Astrocyte (in vitro differentiated cells and primary cell): ENCODE measurements at regions not wholly inside any gene's neighbourhood (a gene's known extent, or its start where the extent isn't known, plus 50 kb on each side); places are given as distances from the start of the nearest gene placed in this dataset.
A peak's percentile ranks its signal among the peaks of the same experiment; 100 is the strongest.

ENCODE experiments used
- DNase-seq: peaks from one replicate; pipeline ENCODE4 v3.0.0-alpha.2; 2010; ENCODE audit warnings: low read depth
- FAIRE-seq: peaks from 2 replicates; lab custom pipeline; 2011; peaks lifted over from hg19 to GRCh38; lab: Jason Lieb, UNC
- H2AFZ ChIP-seq: 2 replicates; pipeline ENCODE4 v1.6.0; 2012; ENCODE audit warnings: low read depth, low read length, inconsistent platforms
- H3K27ac ChIP-seq: 2 replicates; pipeline ENCODE4 v1.5.1; 2011; ENCODE audit warnings: low read depth, low read length, inconsistent platforms
- H3K27me3 ChIP-seq: 2 replicates; pipeline ENCODE4 v1.6.0; 2011; ENCODE audit warnings: low read length, inconsistent platforms; ENCODE audit not compliant: insufficient read depth
- H3K36me3 ChIP-seq: 2 replicates; pipeline ENCODE4 v1.5.1; 2011; ENCODE audit warnings: low read length, inconsistent platforms; ENCODE audit not compliant: insufficient read depth
- H3K4me1 ChIP-seq: 2 replicates; pipeline ENCODE4 v1.5.1; 2011; ENCODE audit warnings: low read length, inconsistent platforms; ENCODE audit not compliant: insufficient read depth
- H3K4me2 ChIP-seq: 2 replicates; pipeline ENCODE4 v1.6.0; 2012; ENCODE audit warnings: low read length, inconsistent platforms
- H3K4me3 ChIP-seq: 2 replicates; pipeline ENCODE4 v1.5.1; 2011; ENCODE audit warnings: low read depth, mild to moderate bottlenecking, low read length, inconsistent platforms; ENCODE audit not compliant: insufficient read depth
- H3K79me2 ChIP-seq: 2 replicates; pipeline ENCODE4 v1.6.0; 2012; ENCODE audit warnings: mild to moderate bottlenecking, low read length, inconsistent platforms; ENCODE audit not compliant: insufficient read depth
- H3K9ac ChIP-seq: 2 replicates; pipeline ENCODE4 v1.6.0; 2012; ENCODE audit warnings: mild to moderate bottlenecking, low read length, inconsistent platforms
- H3K9me3 ChIP-seq: 2 replicates; pipeline ENCODE4 v1.5.1; 2012; ENCODE audit warnings: low read depth, mild to moderate bottlenecking, low read length, inconsistent platforms; ENCODE audit not compliant: insufficient read depth
- H4K20me1 ChIP-seq: 2 replicates; pipeline ENCODE4 v1.6.0; 2012; ENCODE audit warnings: low read length, inconsistent platforms; ENCODE audit not compliant: insufficient read depth
- H3K27ac Mint-ChIP-seq: one replicate; pipeline ENCODE4 v1.8.0; 2021; ENCODE audit warnings: mild to moderate bottlenecking, mixed read lengths; ENCODE audit not compliant: unreplicated experiment
- H3K27me3 Mint-ChIP-seq: one replicate; pipeline ENCODE4 v1.8.0; 2021; ENCODE audit warnings: low read depth, mixed read lengths; ENCODE audit not compliant: unreplicated experiment
- H3K36me3 Mint-ChIP-seq: one replicate; pipeline ENCODE4 v1.8.0; 2021; ENCODE audit warnings: low read depth, mixed read lengths; ENCODE audit not compliant: unreplicated experiment
- H3K4me1 Mint-ChIP-seq: one replicate; pipeline ENCODE4 v1.8.0; 2021; ENCODE audit warnings: low read depth, mixed read lengths; ENCODE audit not compliant: unreplicated experiment
- H3K4me3 Mint-ChIP-seq: one replicate; pipeline ENCODE4 v1.8.0; 2021; ENCODE audit warnings: mild to moderate bottlenecking, moderate library complexity, mixed read lengths; ENCODE audit not compliant: unreplicated experiment
- H3K9me3 Mint-ChIP-seq: one replicate; pipeline ENCODE4 v1.8.0; 2021; ENCODE audit warnings: mild to moderate bottlenecking, mixed read lengths; ENCODE audit not compliant: unreplicated experiment
- EZH2 ChIP-seq: IDR thresholded peaks from 2 replicates; pipeline ENCODE4 v1.6.1; 2012; ENCODE audit warnings: mild to moderate bottlenecking, low read length, inconsistent platforms; ENCODE audit not compliant: insufficient read depth
- TF ChIP-seq, protein P1 (sequence below): IDR thresholded peaks from 2 replicates; pipeline ENCODE4 v1.5.1; 2011; ENCODE audit warnings: low read depth, mild to moderate bottlenecking, inconsistent platforms, low read length, moderate library complexity; ENCODE audit not compliant: insufficient read depth

GRCh38 chr3:44030285-44030684 is 211.4 kb upstream of the TOPAZ1 start:
- H4K20me1 ChIP-seq = no peaks in the 10 kb centered on the region
- FAIRE-seq (no peak), DNase-seq (no peak)
- H3K4me1 Mint-ChIP-seq = peaks cover 29% of the 10 kb centered on the region
- no peaks in the 10 kb centered on the region for H3K4me1 ChIP-seq
- H3K9me3 Mint-ChIP-seq = no peaks in the 10 kb centered on the region
- H3K4me2 ChIP-seq = no peak overlapping the region
- H3K36me3 ChIP-seq = no peaks in the 10 kb centered on the region
- TF ChIP-seq, protein P1, sequence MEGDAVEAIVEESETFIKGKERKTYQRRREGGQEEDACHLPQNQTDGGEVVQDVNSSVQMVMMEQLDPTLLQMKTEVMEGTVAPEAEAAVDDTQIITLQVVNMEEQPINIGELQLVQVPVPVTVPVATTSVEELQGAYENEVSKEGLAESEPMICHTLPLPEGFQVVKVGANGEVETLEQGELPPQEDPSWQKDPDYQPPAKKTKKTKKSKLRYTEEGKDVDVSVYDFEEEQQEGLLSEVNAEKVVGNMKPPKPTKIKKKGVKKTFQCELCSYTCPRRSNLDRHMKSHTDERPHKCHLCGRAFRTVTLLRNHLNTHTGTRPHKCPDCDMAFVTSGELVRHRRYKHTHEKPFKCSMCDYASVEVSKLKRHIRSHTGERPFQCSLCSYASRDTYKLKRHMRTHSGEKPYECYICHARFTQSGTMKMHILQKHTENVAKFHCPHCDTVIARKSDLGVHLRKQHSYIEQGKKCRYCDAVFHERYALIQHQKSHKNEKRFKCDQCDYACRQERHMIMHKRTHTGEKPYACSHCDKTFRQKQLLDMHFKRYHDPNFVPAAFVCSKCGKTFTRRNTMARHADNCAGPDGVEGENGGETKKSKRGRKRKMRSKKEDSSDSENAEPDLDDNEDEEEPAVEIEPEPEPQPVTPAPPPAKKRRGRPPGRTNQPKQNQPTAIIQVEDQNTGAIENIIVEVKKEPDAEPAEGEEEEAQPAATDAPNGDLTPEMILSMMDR = no peak
- no peak for TF ChIP-seq EZH2
- no peaks in the 10 kb centered on the region for H3K9me3 ChIP-seq
- H3K27me3 ChIP-seq = no peaks in the 10 kb centered on the region
- no peak overlapping the region for H3K9ac ChIP-seq
- H3K27ac ChIP-seq = no peak overlapping the region
- no peaks in the 10 kb centered on the region for H3K27me3 Mint-ChIP-seq
- H3K36me3 Mint-ChIP-seq = peaks cover 29% of the 10 kb centered on the region
- no peak overlapping the region for H2AFZ ChIP-seq
- H3K4me3 Mint-ChIP-seq = no peak overlapping the region
- H3K79me2 ChIP-seq = no peaks in the 10 kb centered on the region
- no peak overlapping the region for H3K4me3 ChIP-seq
- H3K27ac Mint-ChIP-seq = no peak overlapping the region

- no peaks in the 10 kb centered on the region for H3K4me1 ChIP-seq
- no peaks in the 10 kb centered on the region for H3K36me3 ChIP-seq
- DNase-seq = peak; percentile 14
- Mint-ChIP-seq H3K4me1 (peaks cover 24% of the 10 kb centered on the region), H3K27me3 (no peaks in the 10 kb centered on the region), H3K9me3 (no peaks in the 10 kb centered on the region), H3K4me3 (no peak overlapping the region), H3K27ac (no peak overlapping the region), H3K36me3 (peaks cover 29% of the 10 kb centered on the region)
- no peaks in the 10 kb centered on the region for H3K9me3 ChIP-seq
- no peak overlapping the region for H3K27ac ChIP-seq
- H3K79me2 ChIP-seq = no peaks in the 10 kb centered on the region
- H4K20me1 ChIP-seq = no peaks in the 10 kb centered on the region
- no peak for TF ChIP-seq EZH2
- TF ChIP-seq, protein P1 = no peak
- H2AFZ ChIP-seq = no peak overlapping the region
- H3K4me2 ChIP-seq = no peak overlapping the region
- H3K9ac ChIP-seq = no peak overlapping the region
- H3K4me3 ChIP-seq = no peak overlapping the region
- no peak for FAIRE-seq
- H3K27me3 ChIP-seq = no peaks in the 10 kb centered on the region
Observed at GRCh38 chr3:44030687-44031305, 210.9 kb upstream of the TOPAZ1 start.
